Stomach (tissue), 8 donors: ENCODE measurements at regions not wholly inside any gene's neighbourhood (a gene's known extent, or its start where the extent isn't known, plus 50 kb on each side); places are given as distances from the start of the nearest gene placed in this dataset.
"Not testable (repeated sequence)": the region's sequence is repeated elsewhere in the genome, so short reads cannot be mapped to it uniquely, and the experiment has no call there.

Source experiments
- DNase-seq, 2 donors: peaks; one replicate each; pipeline versions ENCODE4 v3.0.0 to v3.0.0-alpha.2; 2013 to 2019
- H3K27ac ChIP-seq, 5 donors: fragments of 200-600 bp in 4 of 5; sonication (generic) in 4 of 5; one replicate each; pipeline ENCODE4 v1.5.1; 2013 to 2019; ENCODE audit warnings: mild to moderate bottlenecking in 1 of 5, moderate library complexity in 1 of 5
- H3K27me3 ChIP-seq, 3 donors: fragments of 200-600 bp; sonication (generic); one replicate each; pipeline ENCODE4 v1.5.1; 2017 to 2019; ENCODE audit warnings: mixed run types in 1 of 3
- H3K36me3 ChIP-seq, 4 donors: fragments of 200-600 bp; sonication (generic); 1 replicate in 3 of 4; 2 replicates in 1 of 4; pipeline ENCODE4 v1.5.1; 2016 to 2019
- H3K4me1 ChIP-seq, 4 donors: fragments of 200-600 bp; sonication (generic); one replicate each; pipeline ENCODE4 v1.5.1; 2016 to 2019
- H3K4me3 ChIP-seq, 4 donors: fragments of 200-600 bp; sonication (generic) in 3 of 4; one replicate each; pipeline ENCODE4 v1.5.1; 2016 to 2019; ENCODE audit warnings: mild to moderate bottlenecking in 1 of 4
- H3K9me3 ChIP-seq, 4 donors: fragments of 200-600 bp; sonication (generic); one replicate each; pipeline ENCODE4 v1.5.1; 2016 to 2019
- CTCF ChIP-seq, 7 experiments: fragments of 450-650 bp in 4 of 7; fragments of 200-600 bp in 3 of 7; sonication (generic) in 3 of 7; IDR thresholded peaks; one replicate each; pipeline ENCODE4 v1.5.1; 2016 to 2019; ENCODE audit warnings: antibody characterized with exemption in 7 of 7, control low read depth in 2 of 7, mild to moderate bottlenecking in 1 of 7
- EP300 ChIP-seq: sonication (generic); formaldehyde crosslinking; IDR thresholded peaks from one replicate; pipeline ENCODE4 v1.6.1; 2017; ENCODE audit warnings: antibody characterized with exemption
- POLR2A ChIP-seq, 4 donors: fragments of 450-650 bp; IDR thresholded peaks; one replicate each; pipeline ENCODE4 v1.6.1; 2016; ENCODE audit warnings: antibody characterized with exemption in 4 of 4, control low read depth in 2 of 4, mild to moderate bottlenecking in 1 of 4, moderate library complexity in 1 of 4
- POLR2AphosphoS5 ChIP-seq, 3 donors: sonication (generic); formaldehyde crosslinking; IDR thresholded peaks; one replicate each; pipeline ENCODE4 v1.6.1; 2016; ENCODE audit warnings: antibody characterized with exemption in 3 of 3
- WGBS, 5 donors: extraction: QIAGEN DNeasy Blood & Tissue Kit in 3 of 5; methylation state at CpG; one replicate each; pipeline versions ENCODE4 v1.1.5 to v1.1.7; 2013 to 2018; 5-methylcytosine and 5-hydroxymethylcytosine counted together
- intact Hi-C: fragments of 100-400 bp; cut with DNase I; formaldehyde crosslinking; loops from one replicate; pipeline ENCODE4 v1.15.1; 2023; ENCODE audit warnings: low total_unique reads
- donor health status: healthy with polysubstance abuse.
- donor health status: Bipolar disorder and iron deficiency.
- donor health status: healthy.

GRCh38 chr1:182317611-182318161 lies 73.9 kb downstream of the GLUL start:
- peaks cover 11 to 56% (median 27%) of the 10 kb centered on the region in 4 donors for H3K4me1 ChIP-seq
- WGBS, 5 donors = 23 to 52% (median 27%) methylated on average over 1 of the region's 1 CpG
- TF ChIP-seq POLR2AphosphoS5 (IDR thresholded peaks at IDR 0.05) (peak in 1 of 3 donors; percentile 3), EP300 (no peak), CTCF (IDR thresholded peaks at IDR 0.05) (no peak), POLR2A (IDR thresholded peaks at IDR 0.05) (no peak)
- peak overlapping the region; percentile 26 to 89 (median 78) for H3K27ac ChIP-seq
- no peaks in the 10 kb centered on the region for H3K36me3 ChIP-seq
- intact Hi-C loops = no loop called here
- H3K9me3 ChIP-seq = no peaks in the 10 kb centered on the region
- H3K4me3 ChIP-seq = no peak overlapping the region
- DNase-seq = peak in 1 of 2 donors; percentile 38
- H3K27me3 ChIP-seq = no peaks in the 10 kb centered on the region

- H3K9me3 ChIP-seq, intact Hi-C loops, H3K4me3 ChIP-seq, H3K36me3 ChIP-seq, DNase-seq, H3K27me3 ChIP-seq: not testable (repeated sequence)
- H3K27ac ChIP-seq = peak overlapping the region in 4 of 5 donors; percentile 11 to 89 (median 56)
- 73 to 92% (median 88%) methylated on average over 3 of the region's 3 CpGs for WGBS, 5 donors
- peaks cover 11 to 56% (median 27%) of the 10 kb centered on the region in 4 donors for H3K4me1 ChIP-seq
These were observed 75.1 kb downstream of the GLUL start for GRCh38 chr1:182316454-182316853.

- H3K27ac ChIP-seq = peak overlapping the region; percentile 36 to 75 (median 49)
- 18 to 33% (median 26%) methylated on average over 5 of the region's 5 CpGs for WGBS, 5 donors
These were observed 76.4 kb downstream of the GLUL start for GRCh38 chr1:182315167-182315556.

GRCh38 chr1:182309631-182310351 lies 81.8 kb downstream of the GLUL start:
- peak overlapping the region in 2 of 5 donors; percentile 0 to 13 for H3K27ac ChIP-seq
- H3K9me3 ChIP-seq = no peaks in the 10 kb centered on the region
- no peaks in the 10 kb centered on the region for H3K27me3 ChIP-seq
- 40 to 58% (median 51%) methylated on average over 10 of the region's 10 CpGs for WGBS, 5 donors
- no peak for DNase-seq
- H3K4me3 ChIP-seq = no peak overlapping the region
- H3K36me3 ChIP-seq = no peaks in the 10 kb centered on the region
- peaks cover under 1 to 12% (median 3%) of the 10 kb centered on the region in 4 donors for H3K4me1 ChIP-seq
- TF ChIP-seq POLR2AphosphoS5 (IDR thresholded peaks at IDR 0.05) (peak in 1 of 3 donors; percentile 10), EP300 (no peak)
- intact Hi-C loops = loop anchor here (10.0 kb wide), 1 partner anchor 85 kb away; the partner anchor contains the start of gene GLUL

More at GRCh38 chr1:182315167-182315556, 76.4 kb downstream of the GLUL start:
- Histone ChIP-seq H3K4me1 (peaks cover 11 to 52% (median 27%) of the 10 kb centered on the region in 4 donors), H3K27me3 (no peaks in the 10 kb centered on the region), H3K36me3 (no peaks in the 10 kb centered on the region), H3K9me3 (no peaks in the 10 kb centered on the region), H3K4me3 (no peak overlapping the region)
- DNase-seq = peak; percentile 45 to 68
- intact Hi-C loops = no loop called here
- no peak for TF ChIP-seq CTCF (IDR thresholded peaks at IDR 0.05)
- peak in 1 of 3 donors; percentile 44 for TF ChIP-seq POLR2AphosphoS5 (IDR thresholded peaks at IDR 0.05)
- no peak for TF ChIP-seq EP300

GRCh38 chr1:182308826-182309225 lies 82.8 kb downstream of the GLUL start:
- H3K27ac ChIP-seq = no peak overlapping the region
- H3K27me3 ChIP-seq = no peaks in the 10 kb centered on the region
- H3K9me3 ChIP-seq = no peaks in the 10 kb centered on the region
- intact Hi-C loops = loop anchor here (10.0 kb wide), 1 partner anchor 86 kb away; the partner anchor contains the start of gene GLUL
- H3K4me3 ChIP-seq = no peak overlapping the region
- no peaks in the 10 kb centered on the region for H3K36me3 ChIP-seq
- peaks cover 4 to 16% (median 11%) of the 10 kb centered on the region in 4 donors for H3K4me1 ChIP-seq
- no peak for TF ChIP-seq POLR2AphosphoS5 (IDR thresholded peaks at IDR 0.05)
- TF ChIP-seq POLR2A (IDR thresholded peaks at IDR 0.05) = no peak
- TF ChIP-seq EP300 = no peak
- no peak for TF ChIP-seq CTCF (IDR thresholded peaks at IDR 0.05)
- DNase-seq = no peak

GRCh38 chr1:182307486-182307885 lies 84.1 kb downstream of the GLUL start:
- H3K27me3 ChIP-seq, DNase-seq, H3K36me3 ChIP-seq, H3K9me3 ChIP-seq, H3K27ac ChIP-seq, H3K4me3 ChIP-seq: not testable (repeated sequence)
- peaks cover 4 to 23% (median 15%) of the 10 kb centered on the region in 4 donors for H3K4me1 ChIP-seq
- 97 to 100% (median 98%) methylated on average over 8 of the region's 8 CpGs for WGBS, 5 donors
- intact Hi-C loops = loop anchor here (10.0 kb wide), 1 partner anchor 87 kb away; the partner anchor contains the start of gene GLUL
